ENCODE measurements at regions not wholly inside any gene's neighbourhood (a gene's known extent, or its start where the extent isn't known, plus 50 kb on each side); places are given as distances from the start of the nearest gene placed in this dataset.

DNA sequence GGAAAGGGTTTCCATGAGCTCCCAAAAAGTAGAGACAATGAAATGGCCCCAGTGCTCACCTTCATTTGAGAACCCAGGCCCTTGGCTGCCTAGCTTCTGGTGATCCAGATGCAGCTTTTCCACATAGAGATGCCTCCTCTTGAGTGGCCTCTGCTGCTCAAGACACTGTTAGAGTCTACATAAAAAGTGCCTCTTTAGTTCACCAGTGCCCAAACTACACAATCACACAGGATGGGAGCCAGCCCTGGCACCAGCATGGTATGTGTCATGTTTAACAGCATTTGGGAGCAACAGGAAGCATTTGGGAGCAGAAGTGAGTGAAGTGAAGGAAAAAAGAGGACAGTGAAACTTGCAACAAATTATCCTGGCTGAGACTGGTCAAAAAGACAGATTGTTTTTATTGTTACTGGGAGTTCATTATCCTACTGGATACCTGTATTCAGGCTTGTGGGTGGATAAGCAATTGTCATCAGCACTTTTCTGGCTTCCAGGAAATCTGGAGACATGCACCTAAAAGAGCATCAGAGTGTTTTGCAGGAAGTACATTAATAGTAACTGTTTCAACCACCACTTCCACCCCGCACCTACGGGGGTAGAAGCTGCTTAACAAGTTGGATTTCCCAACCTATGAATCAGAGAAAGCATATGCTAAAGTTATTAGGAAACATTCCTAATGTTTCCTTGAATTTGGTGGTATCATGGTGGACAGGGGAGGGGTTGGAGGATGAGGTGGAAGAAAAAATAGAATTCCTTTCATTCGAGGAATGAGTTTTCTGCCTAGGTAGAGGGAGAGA, 416.2 kb downstream of the IGSF11 start:
- TF ChIP-seq, protein P1, sequence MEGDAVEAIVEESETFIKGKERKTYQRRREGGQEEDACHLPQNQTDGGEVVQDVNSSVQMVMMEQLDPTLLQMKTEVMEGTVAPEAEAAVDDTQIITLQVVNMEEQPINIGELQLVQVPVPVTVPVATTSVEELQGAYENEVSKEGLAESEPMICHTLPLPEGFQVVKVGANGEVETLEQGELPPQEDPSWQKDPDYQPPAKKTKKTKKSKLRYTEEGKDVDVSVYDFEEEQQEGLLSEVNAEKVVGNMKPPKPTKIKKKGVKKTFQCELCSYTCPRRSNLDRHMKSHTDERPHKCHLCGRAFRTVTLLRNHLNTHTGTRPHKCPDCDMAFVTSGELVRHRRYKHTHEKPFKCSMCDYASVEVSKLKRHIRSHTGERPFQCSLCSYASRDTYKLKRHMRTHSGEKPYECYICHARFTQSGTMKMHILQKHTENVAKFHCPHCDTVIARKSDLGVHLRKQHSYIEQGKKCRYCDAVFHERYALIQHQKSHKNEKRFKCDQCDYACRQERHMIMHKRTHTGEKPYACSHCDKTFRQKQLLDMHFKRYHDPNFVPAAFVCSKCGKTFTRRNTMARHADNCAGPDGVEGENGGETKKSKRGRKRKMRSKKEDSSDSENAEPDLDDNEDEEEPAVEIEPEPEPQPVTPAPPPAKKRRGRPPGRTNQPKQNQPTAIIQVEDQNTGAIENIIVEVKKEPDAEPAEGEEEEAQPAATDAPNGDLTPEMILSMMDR (IDR thresholded peaks at IDR 0.05 in 4 of 5, conservative IDR thresholded peaks at IDR 0.05 in 1 of 5): no peak
- TF ChIP-seq POLR2A (IDR thresholded peaks at IDR 0.05): no peak

All from gastrocnemius medialis (tissue), 4 donors.